Nephron progenitor cell (in vitro differentiated cells): ENCODE measurements at regions not wholly inside any gene's neighbourhood (a gene's known extent, or its start where the extent isn't known, plus 50 kb on each side); places are given as distances from the start of the nearest gene placed in this dataset.

Source experiments
- DNase-seq: peaks from one replicate; pipeline ENCODE4 v3.0.0; 2021
- H3K27ac Mint-ChIP-seq: 2 replicates; pipeline ENCODE4 v1.8.0; 2021; ENCODE audit warnings: mild to moderate bottlenecking, moderate library complexity, mixed read lengths
- H3K27me3 Mint-ChIP-seq: 2 replicates; pipeline ENCODE4 v1.8.0; 2021; ENCODE audit warnings: mild to moderate bottlenecking, low read depth, mixed read lengths; ENCODE audit not compliant: poor library complexity
- H3K36me3 Mint-ChIP-seq: 2 replicates; pipeline ENCODE4 v1.8.0; 2021; ENCODE audit warnings: low read depth, mixed read lengths
- H3K4me1 Mint-ChIP-seq: 2 replicates; pipeline ENCODE4 v1.8.0; 2021; ENCODE audit warnings: mixed read lengths
- H3K4me3 Mint-ChIP-seq: 2 replicates; pipeline ENCODE4 v1.8.0; 2021; ENCODE audit warnings: mild to moderate bottlenecking, moderate library complexity, mixed read lengths
- H3K9me3 Mint-ChIP-seq: 2 replicates; pipeline ENCODE4 v1.8.0; 2021; ENCODE audit warnings: mild to moderate bottlenecking, moderate library complexity, mixed read lengths
- CTCF ChIP-seq: fragments of 200-600 bp; sonication (generic); IDR thresholded peaks from 2 replicates; pipeline ENCODE4 v1.5.0; 2021; ENCODE audit warnings: antibody characterized with exemption

- H3K4me1 Mint-ChIP-seq, result no peaks in the 10 kb centered on the region
- H3K36me3 Mint-ChIP-seq, result no peaks in the 10 kb centered on the region
- H3K27me3 Mint-ChIP-seq, result peaks cover 5% of the 10 kb centered on the region
- DNase-seq, result no peak
- no peak overlapping the region for H3K27ac Mint-ChIP-seq
- H3K9me3 Mint-ChIP-seq, result peaks cover 17% of the 10 kb centered on the region
- H3K4me3 Mint-ChIP-seq, result no peak overlapping the region
- no peak for TF ChIP-seq CTCF
Measured at GRCh38 chr13:105370011-105370650, 1165.3 kb downstream of the EFNB2 start.

GRCh38 chr13:105368781-105369180 lies 1166.7 kb downstream of the EFNB2 start:
- peaks cover 4% of the 10 kb centered on the region for H3K4me1 Mint-ChIP-seq
- no peak for TF ChIP-seq CTCF
- peaks cover 17% of the 10 kb centered on the region for H3K9me3 Mint-ChIP-seq
- H3K4me3 Mint-ChIP-seq, result no peak overlapping the region
- no peak overlapping the region for H3K27ac Mint-ChIP-seq
- DNase-seq, result no peak
- peaks cover 2% of the 10 kb centered on the region for H3K27me3 Mint-ChIP-seq
- no peaks in the 10 kb centered on the region for H3K36me3 Mint-ChIP-seq

GRCh38 chr13:105365831-105366230 lies 1169.6 kb downstream of the EFNB2 start:
- no peak for DNase-seq
- no peak overlapping the region for H3K4me3 Mint-ChIP-seq
- H3K36me3 Mint-ChIP-seq, result no peaks in the 10 kb centered on the region
- peaks cover 12% of the 10 kb centered on the region for H3K4me1 Mint-ChIP-seq
- no peak for TF ChIP-seq CTCF
- peaks cover 2% of the 10 kb centered on the region for H3K27me3 Mint-ChIP-seq
- H3K27ac Mint-ChIP-seq, result no peak overlapping the region
- H3K9me3 Mint-ChIP-seq, result peaks cover 8% of the 10 kb centered on the region

- DNase-seq, result no peak
- peaks cover under 1% of the 10 kb centered on the region for H3K9me3 Mint-ChIP-seq
- TF ChIP-seq CTCF, result no peak
- no peak overlapping the region for H3K4me3 Mint-ChIP-seq
- no peak overlapping the region for H3K27ac Mint-ChIP-seq
- H3K4me1 Mint-ChIP-seq, result peaks cover 12% of the 10 kb centered on the region
- peaks cover 2% of the 10 kb centered on the region for H3K27me3 Mint-ChIP-seq
- no peaks in the 10 kb centered on the region for H3K36me3 Mint-ChIP-seq
Measured at GRCh38 chr13:105365021-105365550, 1170.4 kb downstream of the EFNB2 start.

GRCh38 chr13:105364191-105364590 lies 1171.3 kb downstream of the EFNB2 start:
- no peaks in the 10 kb centered on the region for H3K27me3 Mint-ChIP-seq
- H3K36me3 Mint-ChIP-seq, result no peaks in the 10 kb centered on the region
- H3K4me3 Mint-ChIP-seq, result no peak overlapping the region
- peaks cover 20% of the 10 kb centered on the region for H3K4me1 Mint-ChIP-seq
- H3K27ac Mint-ChIP-seq, result no peak overlapping the region
- no peaks in the 10 kb centered on the region for H3K9me3 Mint-ChIP-seq
- no peak for TF ChIP-seq CTCF
- DNase-seq, result no peak
